ENCODE measurements at regions not wholly inside any gene's neighbourhood (a gene's known extent, or its start where the extent isn't known, plus 50 kb on each side); places are given as distances from the start of the nearest gene placed in this dataset.

DNA sequence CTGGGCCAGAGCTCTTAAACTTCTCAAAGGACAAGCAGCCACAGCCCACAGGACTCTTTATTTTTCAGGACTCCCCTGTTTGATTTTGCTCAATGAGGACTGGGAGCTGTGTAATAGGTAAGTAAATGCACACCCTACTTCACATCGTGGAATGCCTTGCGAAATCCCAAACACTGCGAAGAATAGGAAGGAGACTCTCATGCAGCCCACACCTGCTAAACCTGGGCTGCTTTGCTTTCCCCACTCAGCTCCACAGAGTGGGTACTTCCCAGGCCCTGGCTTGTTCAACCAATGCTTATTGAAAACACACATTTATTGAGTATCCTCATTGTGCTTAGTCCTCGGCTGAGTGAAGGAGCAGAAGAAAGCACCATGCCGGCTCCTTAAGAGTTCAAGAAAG is 103.3 kb upstream of the FSTL4 start:
- no peak for DNase-seq (ENCODE audit: low read depth in 1 of 2, low spot score in 1 of 2)

- DNase-seq (ENCODE audit: low read depth in 1 of 2, low spot score in 1 of 2), result no peak
These were observed 102.9 kb upstream of the FSTL4 start for GRCh38 chr5:133715216-133715615.

GRCh38 chr5:133714161-133714915 is 102.0 kb upstream of the FSTL4 start:
- DNase-seq (ENCODE audit: low read depth in 1 of 2, low spot score in 1 of 2), result no peak

DNA sequence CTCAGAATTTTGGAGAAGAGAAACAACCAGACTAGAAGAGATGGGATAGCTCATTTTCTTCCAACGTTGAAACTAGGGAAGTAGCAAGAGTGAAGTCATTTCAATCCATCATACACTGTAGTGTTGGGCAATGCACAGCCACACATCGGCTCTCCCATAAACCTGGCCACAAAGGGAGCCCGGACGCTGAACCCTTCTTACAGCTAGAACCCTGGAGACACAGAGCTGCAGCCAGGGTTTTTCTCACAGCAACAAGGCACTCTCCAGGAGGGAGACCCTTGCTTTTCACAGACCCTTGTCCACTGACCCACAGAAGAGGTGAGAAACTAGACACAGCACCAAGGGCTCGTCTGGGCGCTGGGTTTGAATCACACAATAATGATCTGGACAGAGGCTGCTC is 101.4 kb upstream of the FSTL4 start:
- DNase-seq (ENCODE audit: low read depth in 1 of 2, low spot score in 1 of 2), result no peak

DNA sequence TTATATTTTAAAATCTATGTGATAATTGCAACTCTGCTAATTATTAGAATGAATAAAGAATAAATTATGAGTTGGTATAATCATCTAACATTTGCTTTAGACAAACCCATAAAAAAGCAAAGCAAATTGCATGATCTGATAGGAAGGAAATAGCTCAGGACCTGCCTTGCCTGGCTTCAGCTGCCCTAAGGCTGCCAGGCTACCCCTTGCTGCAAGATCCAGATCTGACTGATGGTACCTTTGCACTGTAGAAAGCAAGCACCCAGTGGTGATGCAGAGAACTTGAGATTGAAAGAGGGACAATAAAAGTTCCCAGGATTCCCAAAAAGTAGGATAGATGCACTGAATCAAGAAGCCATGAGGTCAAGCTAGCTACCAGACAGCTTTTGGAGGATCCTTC is 100.9 kb upstream of the FSTL4 start:
- DNase-seq (ENCODE audit: low read depth in 1 of 2, low spot score in 1 of 2), result no peak

GRCh38 chr5:133712562-133712961 is 100.2 kb upstream of the FSTL4 start:
- no peak for DNase-seq (ENCODE audit: low read depth in 1 of 2, low spot score in 1 of 2)

DNA sequence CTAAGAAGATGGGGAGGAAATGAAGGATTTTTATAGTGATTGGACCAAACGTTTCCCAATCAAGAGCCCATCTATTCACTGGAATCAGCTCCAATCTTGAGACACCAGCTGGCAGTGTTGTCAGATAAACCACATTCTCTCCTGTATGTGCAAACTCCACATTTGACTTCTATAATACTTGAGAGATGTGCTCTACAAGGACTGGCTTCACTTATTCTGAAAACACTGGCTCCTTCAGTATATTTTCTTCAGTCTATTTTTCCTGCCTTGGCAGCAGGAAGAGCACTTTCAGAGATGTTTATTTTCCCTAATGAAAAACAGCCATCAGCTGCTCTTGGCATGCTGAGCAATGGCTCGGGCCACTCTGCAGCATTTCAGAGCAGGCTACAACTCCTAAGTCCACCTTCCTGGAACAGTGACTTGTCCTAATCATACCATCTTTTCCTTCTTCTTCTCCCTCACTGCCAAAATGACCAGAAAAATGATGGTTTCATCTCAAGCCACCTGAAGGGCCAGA is 96.9 kb upstream of the FSTL4 start:
- no peak for DNase-seq (ENCODE audit: low read depth in 1 of 2, low spot score in 1 of 2)

- no peak for DNase-seq (ENCODE audit: low read depth in 1 of 2, low spot score in 1 of 2)
These were observed 96.0 kb upstream of the FSTL4 start for GRCh38 chr5:133708331-133708850.

- DNase-seq (ENCODE audit: low read depth in 1 of 2, low spot score in 1 of 2), result no peak
These were observed 95.3 kb upstream of the FSTL4 start for GRCh38 chr5:133707629-133708028.

DNA sequence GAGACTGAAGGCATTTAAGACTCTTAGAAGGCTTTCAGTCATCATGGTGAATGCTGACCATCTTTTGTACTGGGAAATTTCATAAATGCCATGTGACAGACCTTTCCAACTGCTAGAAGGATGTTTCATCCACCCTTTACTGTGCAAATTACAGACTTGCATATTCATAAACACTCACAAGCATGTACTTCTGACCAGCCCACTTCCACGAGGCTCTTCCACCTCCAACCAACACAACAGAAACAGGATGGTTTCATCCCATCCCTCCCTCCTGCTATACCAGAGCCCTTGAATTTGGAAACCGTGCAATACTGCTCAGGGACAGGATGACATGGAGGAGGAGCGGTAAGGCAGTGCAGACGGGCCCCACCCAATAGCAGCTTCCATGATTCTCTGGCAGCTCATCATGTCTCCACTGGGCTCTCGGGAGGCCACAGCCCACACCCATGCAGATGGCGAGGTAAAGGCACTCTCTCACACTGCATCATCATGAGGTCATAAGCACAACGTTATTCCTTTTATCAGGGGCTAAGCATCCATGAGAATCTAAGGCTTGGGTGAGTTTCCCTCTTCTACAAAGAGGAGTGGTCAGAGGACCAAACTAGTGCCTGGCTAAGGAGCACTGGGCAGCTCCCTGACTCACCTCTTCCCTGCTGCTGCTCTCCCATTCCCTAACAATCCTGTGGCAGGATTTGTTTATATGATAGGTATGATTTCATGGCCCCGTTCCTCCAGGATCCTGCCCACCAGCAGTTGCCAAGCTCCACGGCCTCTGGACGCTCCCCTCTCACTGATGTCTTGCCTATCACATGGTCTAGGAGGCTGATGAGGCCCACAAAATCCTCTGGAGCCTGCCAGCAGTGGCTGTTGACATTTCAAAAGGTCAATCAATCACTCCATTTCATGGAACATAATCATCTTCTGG is 94.4 kb upstream of the FSTL4 start:
- no peak for DNase-seq (ENCODE audit: low read depth in 1 of 2, low spot score in 1 of 2)

GRCh38 chr5:133705331-133705730 is 93.0 kb upstream of the FSTL4 start:
- DNase-seq (ENCODE audit: low read depth in 1 of 2, low spot score in 1 of 2), result no peak

DNA sequence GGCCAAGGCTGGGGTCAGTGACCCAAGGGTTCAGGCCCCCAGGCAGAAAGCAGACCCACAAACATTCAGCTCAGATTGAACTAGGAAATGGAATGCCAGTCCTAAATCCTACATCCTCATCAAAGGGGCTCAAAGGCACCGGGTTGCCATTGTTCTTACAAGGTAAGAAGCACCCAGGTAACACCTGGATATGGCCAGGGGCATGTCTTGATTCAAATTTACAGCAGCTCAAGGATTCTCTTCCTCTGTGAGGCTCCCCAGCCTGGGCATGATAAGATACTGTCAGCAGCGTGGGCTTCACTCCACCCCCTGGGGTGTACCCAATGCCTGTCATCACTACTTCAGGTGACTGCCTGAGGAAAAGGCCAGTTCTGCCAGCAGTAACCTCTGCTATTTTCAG is 92.1 kb upstream of the FSTL4 start:
- DNase-seq (ENCODE audit: low read depth in 1 of 2, low spot score in 1 of 2), result no peak

- no peak for DNase-seq (ENCODE audit: low read depth in 1 of 2, low spot score in 1 of 2)
These were observed 91.6 kb upstream of the FSTL4 start for GRCh38 chr5:133703935-133704334.

GRCh38 chr5:133702791-133703770 is 90.7 kb upstream of the FSTL4 start:
- DNase-seq (ENCODE audit: low read depth in 1 of 2, low spot score in 1 of 2), result no peak

GRCh38 chr5:133701871-133702270 is 89.5 kb upstream of the FSTL4 start:
- DNase-seq (ENCODE audit: low read depth in 1 of 2, low spot score in 1 of 2), result no peak

DNA sequence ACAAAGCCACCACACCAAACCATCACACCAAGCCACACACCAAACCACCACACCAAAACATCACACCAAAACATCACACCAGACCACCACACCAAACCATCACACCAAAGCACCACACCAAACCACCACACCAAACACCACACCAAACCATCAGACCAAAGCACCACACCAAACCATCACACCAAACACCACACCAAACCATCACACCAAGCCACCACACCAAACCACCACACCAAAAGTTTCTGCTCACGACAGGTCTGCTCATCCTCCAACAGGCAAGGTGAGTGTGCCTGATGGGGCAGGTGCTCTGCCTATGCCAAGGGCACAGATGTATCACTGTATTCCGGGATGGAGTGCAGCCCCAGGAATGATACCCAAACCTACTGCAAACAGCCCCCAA is 87.9 kb upstream of the FSTL4 start:
- no peak for DNase-seq (ENCODE audit: low read depth in 1 of 2, low spot score in 1 of 2)

- no peak for DNase-seq (ENCODE audit: low read depth in 1 of 2, low spot score in 1 of 2)
These were observed 86.5 kb upstream of the FSTL4 start for GRCh38 chr5:133698646-133699526.

GRCh38 chr5:133698259-133698554 is 85.9 kb upstream of the FSTL4 start:
- no peak for DNase-seq (ENCODE audit: low read depth in 1 of 2, low spot score in 1 of 2)

DNA sequence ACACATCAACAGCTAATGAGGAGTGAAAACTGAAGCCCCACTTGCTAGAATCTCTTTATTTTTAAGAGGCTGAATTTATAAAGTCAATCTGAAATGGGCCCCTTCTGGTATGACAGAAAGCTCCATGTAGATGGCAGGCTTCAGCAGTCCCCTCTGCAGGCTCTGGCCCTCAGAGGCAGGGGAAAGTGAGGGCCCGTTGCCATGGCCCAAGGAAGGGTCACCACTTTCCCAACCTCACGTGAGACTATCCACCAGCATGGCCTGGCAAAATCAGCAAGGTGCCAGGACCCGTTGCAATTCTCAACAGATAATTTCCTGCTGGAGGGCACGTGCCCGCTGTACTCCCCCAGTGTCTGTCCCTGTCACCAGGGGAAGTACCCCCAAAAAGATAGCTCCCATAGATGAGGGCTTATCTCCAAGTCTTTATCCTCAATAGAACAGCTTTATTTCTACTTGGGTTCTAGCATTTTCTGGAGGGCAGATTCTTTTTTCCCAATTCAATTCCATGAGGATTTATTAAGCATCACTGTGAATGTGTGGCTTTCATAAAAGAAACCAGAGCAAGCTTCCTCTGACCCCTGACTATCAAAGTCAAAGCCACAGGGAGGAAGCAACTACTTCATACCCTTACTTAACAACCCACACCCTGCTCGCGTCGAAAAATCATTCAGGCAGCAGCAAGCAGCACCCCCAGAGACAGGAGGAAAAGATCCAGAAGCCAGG is 85.4 kb upstream of the FSTL4 start:
- no peak for DNase-seq (ENCODE audit: low read depth in 1 of 2, low spot score in 1 of 2)
